ENCODE measurements at regions not wholly inside any gene's neighbourhood (a gene's known extent, or its start where the extent isn't known, plus 50 kb on each side); places are given as distances from the start of the nearest gene placed in this dataset.

GRCh38 chr19:30883071-30883470 lies 466.2 kb downstream of the TSHZ3 start:
- TF ChIP-seq CTCF (IDR thresholded peaks at IDR 0.05) (no peak), IRF1 (CRISPR knock-in tag; IDR thresholded peaks at IDR 0.05) (no peak), USF2 (CRISPR knock-in tag; IDR thresholded peaks at IDR 0.05) (no peak), ZNF512 (CRISPR knock-in tag; IDR thresholded peaks at IDR 0.05; ENCODE audit: borderline replicate concordance) (no peak), ZNF138 (CRISPR knock-in tag; conservative IDR thresholded peaks at IDR 0.05) (no peak), FOXJ3 (CRISPR knock-in tag; IDR thresholded peaks at IDR 0.05; ENCODE audit: borderline replicate concordance) (no peak)
